ENCODE measurements at regions not wholly inside any gene's neighbourhood (a gene's known extent, or its start where the extent isn't known, plus 50 kb on each side); places are given as distances from the start of the nearest gene placed in this dataset.

GRCh38 chr14:71320734-71321573 is 413.7 kb downstream of the PCNX1 start:
- Mint-ChIP-seq H3K27ac (peak overlapping the region; percentile 89), H3K27me3 (no peaks in the 10 kb centered on the region), H3K9me3 (no peaks in the 10 kb centered on the region), H3K4me3 (peak overlapping the region; percentile 94), H3K4me1 (ENCODE audit: low read depth) (peaks cover 55% of the 10 kb centered on the region), H3K36me3 (ENCODE audit: low read depth) (no peaks in the 10 kb centered on the region)
- Histone ChIP-seq H3K9me3 (ENCODE audit: control insufficient read depth in 1 of 2, insufficient read depth in 1 of 2, low read length in 2 of 2) (no peaks in the 10 kb centered on the region), H3K4me3 (ENCODE audit: low read length) (peak overlapping the region; percentile 85), H3K4me1 (ENCODE audit: insufficient read depth, low read length) (peaks cover 27% of the 10 kb centered on the region), H3K36me3 (ENCODE audit: insufficient read depth, low read length) (no peaks in the 10 kb centered on the region), H3K27me3 (ENCODE audit: control insufficient read depth in 1 of 2, insufficient read depth in 2 of 2, low read length in 2 of 2) (no peaks in the 10 kb centered on the region), H3K27ac (ENCODE audit: low read depth in 1 of 2, low read length in 2 of 2) (peak overlapping the region; percentile 85 to 97)
- POLR2A ChIA-PET = interaction anchor here (0.6 to 1.7 kb wide), 17 partner anchors 10 to 1738 kb away, joined by 3 to 16 read pairs (median 4); partner anchors contain the start of genes MAP3K9, RBM25 and SRSF5
- DNase-seq (peak; percentile 25 to 82 (median 54)), ATAC-seq (ENCODE audit: poor library complexity) (peak; percentile 12)
- intact Hi-C loops (cut with DNase I, micrococcal nuclease) = loop anchor here (2.0 to 10.0 kb wide), 6 partner anchors 184 to 1924 kb away; partner anchors contain the start of genes COX16 (in 1 of the 2), ERH (in 1 of the 2), MAP3K9 (in 1 of the 2) and SLC39A9 (in 1 of the 2)
- CTCF ChIA-PET = interaction anchor here (1.0 to 1.8 kb wide), 2 partner anchors 83 to 432 kb away, joined by 3 to 5 read pairs; no protein-coding TSS in a partner anchor
- TF ChIP-seq CTCF (IDR thresholded peaks at IDR 0.05) = no peak

- no peak for ATAC-seq (ENCODE audit: poor library complexity)
- ChIA-PET POLR2A (interaction anchor here (0.6 to 1.7 kb wide), 16 partner anchors 9 to 1737 kb away, joined by 3 to 16 read pairs (median 4); partner anchors contain the start of genes MAP3K9 and RBM25), CTCF (interaction anchor here (1.8 to 1.9 kb wide), 2 partner anchors 82 to 83 kb away, joined by 4 to 5 read pairs; no protein-coding TSS in a partner anchor)
These were observed 414.5 kb downstream of the PCNX1 start for GRCh38 chr14:71321574-71322315.

More at GRCh38 chr14:71321574-71322315, 414.5 kb downstream of the PCNX1 start:
- intact Hi-C loops (cut with DNase I, micrococcal nuclease) = loop anchor here (1.0 to 10.0 kb wide), 9 partner anchors 82 to 1924 kb away; partner anchors contain the start of genes COX16 (in 1 of the 2), ERH (in 1 of the 2), MAP3K9 (in 1 of the 2) and SLC39A9 (in 1 of the 2)
- Histone ChIP-seq H3K9me3 (ENCODE audit: control insufficient read depth in 1 of 2, insufficient read depth in 1 of 2, low read length in 2 of 2) (no peaks in the 10 kb centered on the region), H3K27me3 (ENCODE audit: control insufficient read depth in 1 of 2, insufficient read depth in 2 of 2, low read length in 2 of 2) (no peaks in the 10 kb centered on the region), H3K4me3 (ENCODE audit: low read length) (peak overlapping the region; percentile 85), H3K4me1 (ENCODE audit: insufficient read depth, low read length) (peaks cover 31% of the 10 kb centered on the region), H3K36me3 (ENCODE audit: insufficient read depth, low read length) (no peaks in the 10 kb centered on the region), H3K27ac (ENCODE audit: low read depth in 1 of 2, low read length in 2 of 2) (peak overlapping the region; percentile 64 to 97)
- Mint-ChIP-seq H3K27me3 (no peaks in the 10 kb centered on the region), H3K36me3 (ENCODE audit: low read depth) (no peaks in the 10 kb centered on the region), H3K27ac (peak overlapping the region; percentile 89), H3K9me3 (no peaks in the 10 kb centered on the region), H3K4me3 (peak overlapping the region; percentile 94), H3K4me1 (ENCODE audit: low read depth) (peaks cover 60% of the 10 kb centered on the region)
- peak in 3 of 14 experiments; percentile 10 to 29 (median 28) for DNase-seq
- no peak for TF ChIP-seq CTCF (IDR thresholded peaks at IDR 0.05)
